MV-4-11 (cell line): ENCODE measurements at regions not wholly inside any gene's neighbourhood (a gene's known extent, or its start where the extent isn't known, plus 50 kb on each side); places are given as distances from the start of the nearest gene placed in this dataset.
A peak's percentile ranks its signal among the peaks of the same experiment; 100 is the strongest.

ENCODE experiments used
- DNase-seq: peaks from one replicate; lab custom pipeline; 2025; lab: John Stamatoyannopoulos, UW

DNA sequence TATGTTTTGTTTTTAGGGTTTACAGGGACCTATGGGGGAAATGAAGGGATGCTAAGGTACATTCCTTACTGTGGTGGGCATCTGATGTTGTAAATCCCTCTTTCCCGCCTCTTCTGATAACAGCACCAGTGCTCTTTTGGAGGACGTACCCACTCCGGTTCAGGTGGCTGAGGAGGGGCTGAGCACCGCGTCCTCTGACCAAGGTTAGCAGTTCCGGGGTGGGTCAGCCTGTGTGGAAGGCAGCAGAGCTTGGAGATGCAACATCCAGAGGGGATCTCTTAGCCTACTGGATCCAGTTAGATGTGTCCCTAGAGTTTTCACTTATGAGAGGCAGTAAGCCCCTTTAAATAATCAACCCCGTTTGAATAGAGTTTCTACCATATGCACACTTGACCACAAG lies 135.3 kb upstream of the KCNG1 start:
- DNase-seq: no peak

DNA sequence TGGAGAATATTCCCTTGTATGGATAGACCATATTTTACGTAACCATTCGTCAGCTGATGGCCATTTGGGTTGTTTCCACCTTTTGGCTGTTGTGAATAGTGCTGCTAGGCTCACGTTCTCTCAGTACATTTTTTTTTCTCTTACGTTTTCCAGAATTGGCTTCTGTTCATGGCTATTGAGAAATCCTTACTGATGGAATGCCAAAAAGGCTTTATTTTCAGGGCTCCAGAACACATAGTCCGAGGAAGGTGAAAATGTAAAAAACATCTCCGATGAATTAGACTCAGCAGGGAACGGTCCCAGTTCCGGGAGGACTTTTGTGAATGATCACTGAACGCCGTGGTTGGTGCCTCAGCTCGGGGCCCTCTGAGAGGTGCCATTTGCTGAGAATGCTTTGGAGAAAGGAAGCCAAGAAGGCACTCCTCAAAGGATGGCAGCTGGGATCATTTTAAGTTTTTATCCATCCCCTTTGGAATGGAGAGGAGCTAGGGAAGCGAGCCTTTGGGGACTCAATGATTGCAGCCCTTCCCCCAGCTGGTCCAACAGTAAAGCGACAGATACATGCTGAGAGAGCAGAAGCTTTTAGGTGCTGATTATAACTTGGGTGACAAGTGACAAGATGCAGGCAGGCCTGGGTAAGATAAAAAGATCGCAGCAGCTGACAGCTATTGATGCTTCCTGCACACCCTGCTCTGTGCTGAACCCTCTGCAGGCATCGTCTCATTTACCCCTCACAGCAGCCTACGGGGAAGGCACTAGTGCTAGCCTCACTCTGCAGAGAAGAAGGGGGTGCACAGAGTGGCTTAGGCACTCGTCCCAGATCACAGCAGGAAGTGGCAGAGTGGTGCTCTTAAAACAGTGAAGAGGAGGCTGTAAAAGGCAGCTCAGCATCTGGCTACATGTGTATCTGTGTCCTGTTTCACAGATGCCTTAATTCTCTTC lies 133.4 kb upstream of the KCNG1 start:
- DNase-seq: no peak

DNA sequence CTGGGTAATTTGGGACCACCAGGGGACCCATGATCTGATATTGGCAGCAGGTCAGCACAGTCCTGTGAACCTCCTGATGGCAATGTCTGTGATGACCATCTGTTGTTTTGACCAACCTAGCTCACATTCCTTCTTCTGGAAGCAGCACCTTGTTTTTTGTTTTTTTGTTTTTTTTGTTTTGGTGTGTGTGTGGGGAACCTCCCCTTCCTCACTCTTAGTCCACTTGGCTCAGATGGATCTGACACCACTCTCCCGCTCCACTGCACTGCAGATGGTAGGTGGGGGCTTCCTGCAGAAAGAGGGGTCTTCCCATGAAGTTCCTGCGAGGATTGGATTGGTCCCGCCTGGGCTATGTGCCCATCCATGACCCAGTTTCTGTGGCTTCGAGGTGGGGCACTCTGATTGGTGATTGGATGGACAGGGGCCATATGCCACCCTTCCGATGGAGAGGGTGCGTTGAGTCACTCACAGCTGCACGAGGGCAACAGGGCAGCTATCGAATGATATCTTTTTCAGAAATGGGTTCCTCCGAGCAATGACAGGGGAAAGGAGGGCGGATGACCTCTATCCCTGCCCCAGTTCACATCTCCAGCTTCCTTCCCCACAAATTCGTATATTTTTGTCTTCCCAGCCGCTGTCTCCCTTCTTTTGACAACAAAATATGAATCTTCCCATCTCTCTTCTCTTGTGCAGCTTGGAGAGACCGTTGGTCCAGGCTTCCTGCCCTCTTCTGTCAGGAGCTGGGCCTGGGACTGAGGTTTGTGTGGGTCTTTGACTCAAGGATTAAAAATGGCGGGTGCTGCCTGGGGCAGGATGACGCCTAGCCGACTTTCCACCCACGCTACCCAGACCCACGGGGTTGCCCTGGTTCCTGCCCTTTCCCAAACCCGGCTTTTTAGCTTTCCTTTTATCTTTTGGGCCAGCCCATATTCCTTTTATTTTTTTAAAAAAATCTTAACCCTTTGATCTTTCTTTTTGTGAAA lies 132.1 kb upstream of the KCNG1 start:
- DNase-seq: no peak

DNA sequence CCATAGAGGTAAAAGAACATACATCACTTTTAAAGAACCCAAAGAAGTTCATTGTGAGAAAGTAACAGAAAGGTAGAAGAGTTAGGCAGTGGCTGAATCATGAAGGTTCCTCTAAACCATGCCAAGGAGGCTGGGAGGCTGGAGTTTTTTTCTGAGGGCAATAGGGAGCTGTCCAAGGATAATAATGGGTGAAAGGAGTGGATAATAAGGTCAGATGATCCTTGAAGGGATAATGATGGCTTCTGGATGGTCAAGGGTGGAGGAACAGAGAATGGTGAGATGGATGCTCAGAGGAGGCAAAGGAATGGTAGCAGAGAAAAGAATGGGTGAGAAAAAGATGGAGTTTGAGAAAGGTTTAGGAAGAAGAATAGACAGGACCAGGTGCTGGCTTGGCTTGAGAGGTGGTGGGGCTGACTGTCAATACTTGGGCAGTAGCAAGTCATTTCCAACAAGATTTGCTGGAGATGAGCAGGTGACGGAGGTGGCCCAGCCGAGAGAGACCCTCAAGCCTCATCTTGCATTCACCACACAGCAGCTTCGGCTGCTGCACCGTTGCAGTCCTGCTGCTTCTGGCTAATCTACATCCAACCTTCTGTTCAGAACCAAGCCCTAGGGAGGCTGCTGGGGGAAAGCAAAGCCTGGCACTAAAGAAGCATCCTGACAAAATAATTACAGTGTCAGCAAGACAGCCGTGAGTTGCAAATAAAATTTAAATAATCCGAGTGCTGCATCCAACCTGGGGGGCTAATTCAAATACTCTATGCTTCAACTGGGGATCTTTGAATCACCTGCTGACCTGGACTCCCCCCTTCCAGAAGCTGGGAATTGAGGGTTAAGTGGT lies 131.2 kb upstream of the KCNG1 start:
- no peak for DNase-seq

DNA sequence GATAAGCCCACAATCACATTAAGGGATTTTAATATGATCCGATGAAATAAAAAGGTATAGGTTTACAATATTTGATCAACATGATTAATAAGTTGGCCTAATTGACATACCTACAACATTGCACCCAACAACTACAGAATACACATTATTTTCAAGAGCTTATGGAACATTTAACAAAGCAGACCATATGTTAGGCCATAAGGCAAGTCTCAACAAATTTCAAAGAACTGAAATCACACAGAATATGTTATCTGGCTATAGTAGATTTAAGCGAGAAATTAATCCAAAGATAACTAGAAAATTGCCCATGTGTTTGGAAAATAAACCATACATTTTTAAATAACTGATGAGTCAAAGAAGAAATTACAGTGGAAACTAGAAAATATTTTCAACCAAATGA lies 126.0 kb upstream of the KCNG1 start:
- no peak for DNase-seq

DNA sequence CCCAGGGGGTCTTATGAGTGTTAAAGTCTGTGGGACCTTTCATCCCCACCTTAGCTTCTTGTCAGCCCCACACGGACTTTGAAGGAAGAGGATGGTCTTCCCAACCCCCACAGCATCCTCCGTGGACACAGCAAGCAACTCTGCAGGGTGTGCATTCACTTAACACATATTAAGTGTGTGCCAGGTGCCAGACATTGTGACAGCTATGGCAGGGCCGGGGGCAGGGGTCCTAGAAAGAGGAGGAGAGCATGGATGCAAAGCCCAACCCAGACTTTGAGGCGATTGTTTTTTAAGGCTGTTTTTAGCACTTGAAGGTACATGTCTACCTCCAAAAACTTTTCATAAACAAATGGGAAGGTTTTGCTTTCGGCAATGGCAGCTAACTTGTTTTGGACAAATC lies 121.6 kb upstream of the KCNG1 start:
- no peak for DNase-seq

DNA sequence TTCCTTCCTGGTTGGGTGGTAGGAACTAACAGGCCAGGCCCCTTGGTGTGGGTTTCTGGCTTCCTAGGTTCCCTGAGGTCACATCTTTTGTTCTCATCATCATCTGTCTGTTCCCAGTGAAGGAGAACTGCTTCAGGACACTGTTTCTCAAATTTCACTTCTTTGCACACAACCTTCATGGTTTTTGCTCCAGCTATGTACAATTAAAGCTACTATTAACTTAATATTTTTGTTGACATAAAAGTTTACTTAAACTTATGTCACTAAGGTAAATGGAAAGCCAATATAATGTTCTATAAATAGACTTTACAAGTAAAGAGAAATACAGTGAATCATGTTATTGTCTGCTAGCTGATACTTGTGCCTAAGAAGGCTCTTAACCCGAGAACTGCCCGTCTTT lies 120.7 kb upstream of the KCNG1 start:
- no peak for DNase-seq

DNA sequence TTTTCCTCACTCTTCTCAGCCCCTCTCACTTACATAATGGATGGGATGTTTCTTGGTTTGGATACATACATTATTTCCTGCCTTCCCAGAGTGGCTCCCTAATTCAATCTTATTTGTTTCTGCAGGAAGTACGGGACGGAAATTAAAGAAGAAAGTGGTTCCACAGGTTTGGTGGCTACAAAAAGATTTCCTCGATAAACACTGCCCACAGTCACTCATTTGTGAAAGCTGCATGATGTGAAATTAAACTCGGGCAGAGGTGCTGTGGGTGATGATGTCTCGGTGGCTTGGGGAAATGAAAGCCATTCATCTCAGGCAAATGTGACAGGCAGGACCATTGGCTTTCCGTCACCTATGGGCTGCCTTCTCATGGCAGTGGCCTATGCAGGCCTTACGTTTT lies 119.5 kb upstream of the KCNG1 start:
- DNase-seq: no peak

DNA sequence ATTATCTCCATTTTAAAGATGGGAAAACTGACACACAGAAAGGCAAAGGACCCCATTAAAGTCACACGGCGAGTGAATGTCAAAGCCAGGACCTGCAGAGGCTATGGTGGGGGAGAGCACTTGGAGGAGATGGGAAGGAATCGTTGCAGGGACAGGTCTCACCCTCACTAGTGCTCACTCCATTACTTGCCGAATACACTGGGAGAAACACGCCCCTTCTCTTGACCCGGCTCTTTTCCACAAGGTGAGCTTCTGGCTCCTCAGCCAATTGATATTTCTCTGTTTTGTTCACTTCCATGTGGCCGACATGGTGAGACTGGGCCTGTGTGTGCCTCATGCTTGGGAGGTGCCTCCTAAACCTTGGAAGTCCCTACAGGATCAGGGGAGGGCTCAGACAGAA lies 117.8 kb upstream of the KCNG1 start:
- DNase-seq: no peak

DNA sequence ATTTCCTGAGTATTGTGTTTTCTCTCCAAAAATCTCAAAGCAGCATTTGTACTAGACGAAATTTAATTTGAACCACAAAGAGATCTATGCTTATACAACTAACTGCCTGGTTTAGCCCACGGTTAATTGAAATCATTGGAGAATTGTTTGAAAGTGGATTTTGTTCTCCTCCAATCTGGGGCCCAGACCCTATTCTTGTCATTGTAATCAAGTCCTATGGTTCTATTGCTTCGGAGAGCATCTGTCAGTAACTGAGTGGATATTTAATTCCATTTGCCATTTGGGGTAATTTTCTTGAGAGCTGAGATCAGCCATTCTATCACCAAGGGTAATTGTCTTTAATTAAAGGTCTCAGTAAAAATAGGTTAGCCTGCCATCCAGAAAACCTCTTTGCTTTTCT lies 117.0 kb upstream of the KCNG1 start:
- DNase-seq: no peak

DNA sequence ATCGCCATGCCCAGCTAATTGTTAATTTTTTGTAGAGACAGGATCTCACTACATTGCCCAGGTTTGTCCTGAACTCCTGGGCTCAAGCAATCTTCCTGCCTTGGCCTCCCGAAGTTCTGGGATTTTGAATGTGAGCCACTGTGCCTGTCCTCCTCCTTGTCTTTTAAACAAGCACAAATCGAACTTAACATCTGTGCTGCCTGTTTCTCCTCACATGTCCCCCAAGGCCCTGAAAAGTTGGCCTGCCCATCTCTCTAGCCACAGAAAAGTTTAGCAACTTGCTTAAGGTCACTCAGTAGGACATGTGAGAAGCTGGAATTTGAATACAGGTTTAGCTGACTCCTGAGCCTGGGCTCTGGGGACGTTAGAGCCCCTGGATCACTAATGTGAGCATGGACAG lies 115.7 kb upstream of the KCNG1 start:
- no peak for DNase-seq

DNA sequence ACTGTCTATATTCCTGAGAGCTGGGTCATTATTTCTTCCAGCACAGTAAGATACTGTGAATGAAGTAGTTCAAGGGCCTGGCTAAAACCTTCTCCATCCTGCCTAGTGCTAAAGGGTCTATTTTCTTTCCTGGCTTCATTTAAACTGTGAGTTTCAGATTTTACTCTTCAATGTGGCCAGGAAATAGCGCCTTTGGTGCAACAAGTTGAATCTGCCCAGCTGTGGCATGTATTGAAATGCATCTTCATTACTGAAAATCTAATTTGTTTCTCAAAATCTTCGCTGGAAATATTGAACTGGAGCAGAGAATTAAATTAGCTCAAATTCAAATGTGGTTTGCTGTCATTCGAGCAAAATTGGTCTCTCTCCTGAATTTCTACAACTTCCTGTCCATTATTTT lies 114.6 kb upstream of the KCNG1 start:
- DNase-seq: no peak

DNA sequence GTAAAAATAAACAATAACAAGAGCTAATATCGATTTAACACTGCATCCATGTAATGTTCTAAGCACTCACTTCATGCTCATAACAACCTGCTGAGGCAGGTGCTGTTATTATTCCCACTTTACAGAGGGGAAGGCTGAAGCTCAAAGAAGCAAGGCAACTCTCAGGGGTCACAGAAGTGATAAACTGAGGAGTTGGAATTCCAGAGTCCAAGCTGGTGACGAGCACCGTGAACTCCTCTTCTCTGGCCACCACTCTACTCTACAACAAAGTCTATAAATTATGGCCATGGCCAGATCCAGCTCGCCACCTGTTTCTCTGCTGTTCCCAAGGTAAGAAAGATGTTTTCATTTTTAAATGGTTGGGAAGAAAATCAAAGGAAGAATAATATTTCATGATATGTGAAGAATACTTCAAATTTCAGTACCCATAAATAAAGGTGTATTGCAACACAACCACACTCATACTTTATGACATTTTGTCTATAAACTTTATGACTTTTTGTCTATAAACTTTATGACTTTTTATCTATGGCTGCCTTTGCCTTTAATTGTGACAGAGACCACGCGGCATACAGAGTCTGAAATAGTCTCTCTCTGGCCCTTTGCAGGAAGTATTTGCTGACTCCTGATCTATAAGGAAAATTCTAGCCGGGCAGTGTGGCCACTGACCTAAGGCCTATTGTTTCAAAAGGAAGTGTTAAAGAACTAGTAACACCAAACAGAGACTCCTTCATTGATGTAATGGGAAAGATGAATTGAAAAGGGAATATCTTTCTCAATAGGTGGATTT lies 113.2 kb upstream of the KCNG1 start:
- DNase-seq: no peak

DNA sequence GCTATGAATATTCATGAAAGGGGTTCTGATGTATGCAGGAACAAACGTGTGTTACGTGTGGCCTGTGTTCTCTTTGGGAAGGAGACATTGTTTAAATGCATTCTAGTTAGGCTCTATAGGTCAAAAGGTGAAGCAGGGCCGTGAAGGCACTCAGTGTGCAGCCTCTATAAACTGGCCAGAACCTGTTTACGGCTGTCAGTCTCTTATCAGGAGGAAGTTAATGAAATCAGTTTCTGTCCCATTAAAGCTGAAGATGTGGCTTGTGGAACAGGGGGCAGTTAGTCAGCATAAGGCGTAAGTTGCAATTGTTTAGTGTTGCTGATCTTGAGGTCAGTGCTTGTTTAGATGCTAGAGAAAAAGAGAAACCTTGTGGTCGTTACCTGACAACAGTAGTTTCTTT lies 111.5 kb upstream of the KCNG1 start:
- peak; percentile 1 for DNase-seq

DNA sequence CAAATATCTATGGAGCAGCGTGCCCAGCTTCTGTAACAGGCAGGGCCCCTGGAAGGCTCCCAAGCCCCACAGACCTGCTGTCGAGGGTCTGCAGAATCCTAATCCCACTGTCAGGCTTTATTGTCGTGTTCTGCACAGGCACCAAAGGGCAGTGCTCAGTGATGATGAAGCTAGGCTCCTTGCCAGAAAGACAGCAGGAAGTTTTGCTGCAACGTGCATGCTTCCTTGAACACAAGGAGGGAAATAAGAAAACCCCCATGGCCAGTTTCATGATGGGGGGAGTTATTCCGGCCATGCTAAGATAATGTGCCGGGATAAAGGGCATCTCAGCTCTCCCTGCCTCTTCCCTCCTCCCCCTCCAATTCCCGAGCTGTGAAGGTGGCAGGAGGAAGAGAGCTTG lies 109.4 kb upstream of the KCNG1 start:
- DNase-seq: no peak

DNA sequence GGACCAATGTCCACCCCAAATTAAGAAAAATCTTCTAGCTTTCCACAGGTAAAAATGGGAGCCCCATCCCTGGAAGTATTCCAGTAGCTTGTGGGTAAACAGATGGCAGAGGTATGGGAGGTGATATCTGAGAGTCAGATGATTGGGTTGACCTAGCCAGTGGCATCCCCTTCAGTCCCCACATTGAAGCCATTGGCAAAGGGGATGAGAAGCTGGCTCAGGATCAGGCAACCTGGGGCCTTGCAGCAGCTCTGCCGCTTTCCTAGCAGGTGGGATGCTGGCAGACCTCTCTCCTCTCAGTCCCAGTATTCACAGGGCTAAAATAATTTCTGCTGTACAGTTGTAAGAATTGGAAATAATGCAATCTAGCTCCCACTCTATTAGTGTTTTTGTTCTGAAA lies 108.9 kb upstream of the KCNG1 start:
- no peak for DNase-seq

DNA sequence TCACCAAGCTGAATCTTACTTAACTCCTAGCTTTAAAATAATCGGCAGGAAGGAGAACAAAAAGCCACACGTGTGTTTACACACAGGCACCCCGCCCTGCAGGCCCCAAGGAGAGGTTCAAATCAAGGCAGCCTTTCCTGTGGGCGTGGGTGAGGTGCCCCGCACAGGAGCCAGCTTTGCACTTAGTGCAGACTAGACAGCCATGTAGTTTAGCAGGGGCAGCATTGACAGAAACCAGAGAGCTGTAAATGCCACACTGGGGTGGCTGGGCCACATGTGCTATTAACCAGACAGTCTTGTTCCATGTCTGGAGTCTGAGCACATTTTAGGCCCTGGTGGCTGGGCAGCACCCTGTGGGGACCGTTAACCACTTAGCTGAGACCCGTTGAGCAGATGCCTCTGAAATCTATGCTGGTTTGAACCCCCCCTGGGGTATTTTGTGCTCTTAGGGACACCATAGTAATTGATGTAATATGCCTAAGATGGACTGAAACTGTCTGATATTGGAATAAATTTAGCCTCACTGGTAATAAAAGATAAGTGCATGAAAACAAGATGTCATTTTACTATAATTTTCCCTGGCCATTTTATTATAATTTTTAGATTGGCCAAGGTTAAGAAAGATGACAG lies 106.4 kb upstream of the KCNG1 start:
- no peak for DNase-seq

DNA sequence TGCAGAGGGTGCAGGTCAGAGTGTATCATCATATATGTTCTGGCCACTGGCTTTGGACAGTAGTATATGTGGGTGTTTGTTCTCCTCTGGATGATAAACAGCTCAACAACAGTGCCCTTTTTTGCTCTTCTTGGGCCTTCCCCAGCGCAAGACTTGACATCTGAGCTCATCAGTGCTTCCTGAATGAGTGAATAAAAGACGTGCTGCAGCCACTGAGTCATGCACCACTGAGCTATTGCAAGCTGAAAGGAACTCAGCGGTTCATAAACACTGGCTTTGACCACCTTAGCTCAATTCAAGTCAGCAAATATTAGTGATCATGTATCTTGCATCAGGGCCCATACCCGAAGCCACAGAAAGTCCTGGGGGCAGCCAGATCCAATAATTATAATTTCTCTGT lies 105.3 kb upstream of the KCNG1 start:
- DNase-seq: no peak

DNA sequence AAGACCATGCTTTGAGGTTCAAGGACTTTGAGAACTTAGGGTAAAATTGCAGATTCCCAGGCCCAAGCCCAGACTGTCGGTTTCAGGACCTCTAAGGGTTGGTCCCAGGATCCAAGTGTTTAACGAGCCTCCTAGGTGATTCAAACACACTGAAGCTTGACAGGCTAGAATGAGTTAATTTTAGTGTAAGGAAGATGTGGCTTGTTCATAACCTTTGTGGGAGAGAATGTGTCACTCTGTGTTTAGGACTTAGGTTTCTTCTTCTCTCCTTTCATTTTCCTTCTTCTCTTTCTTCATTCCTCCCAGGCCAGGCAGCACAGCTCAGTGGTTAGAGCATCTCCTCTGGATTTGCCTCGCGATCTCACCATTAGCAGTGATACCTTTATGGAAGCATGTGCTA lies 104.8 kb upstream of the KCNG1 start:
- DNase-seq: no peak

DNA sequence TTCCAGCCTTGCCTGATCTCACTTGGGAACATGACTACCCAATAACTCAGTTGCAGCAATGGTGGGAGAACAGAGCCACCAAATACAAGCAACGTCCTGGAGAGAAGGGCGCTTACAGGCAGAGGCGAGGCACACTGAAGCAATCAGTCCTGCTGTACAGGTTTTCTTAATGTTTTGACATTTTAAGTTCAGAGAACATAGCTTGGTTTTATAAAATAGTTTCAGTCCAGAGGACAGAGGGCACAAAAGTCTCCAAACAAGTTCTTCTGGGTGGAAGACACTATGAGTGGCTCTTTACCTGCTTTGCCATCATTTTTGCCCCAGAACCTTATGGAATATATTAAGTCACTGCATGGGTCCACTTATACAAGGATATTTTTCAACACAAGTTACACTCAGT lies 103.4 kb upstream of the KCNG1 start:
- DNase-seq: no peak

DNA sequence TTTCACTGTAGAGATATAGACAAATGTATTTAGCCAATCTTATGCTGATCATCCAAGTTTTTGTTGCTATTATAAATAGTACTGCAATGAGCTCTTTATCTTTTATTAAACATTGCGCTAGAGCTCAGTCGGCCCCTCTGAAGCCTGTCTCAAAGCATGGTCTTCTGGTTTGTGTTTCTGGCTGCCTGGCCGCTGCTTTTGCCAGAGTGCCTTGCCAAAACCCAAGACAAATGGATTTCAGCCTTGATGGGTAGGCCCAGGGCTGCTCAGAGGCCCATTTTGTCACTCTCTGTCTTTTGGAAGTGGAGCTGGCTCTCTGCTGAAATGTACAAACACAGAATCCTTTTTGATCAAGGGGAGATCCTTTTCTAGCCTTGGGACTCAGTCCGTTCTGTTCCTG lies 102.9 kb upstream of the KCNG1 start:
- DNase-seq: no peak
